SK-N-SH (cell line): ENCODE measurements at regions not wholly inside any gene's neighbourhood (a gene's known extent, or its start where the extent isn't known, plus 50 kb on each side); places are given as distances from the start of the nearest gene placed in this dataset.

Experiments
- CTCF ChIP-seq: fragments of 200-600 bp; sonication (generic); IDR thresholded peaks from 2 replicates; pipeline ENCODE4 v1.6.1; 2017; ENCODE audit warnings: antibody characterized with exemption, mild to moderate bottlenecking, moderate library complexity
- RCOR1 ChIP-seq: fragments of 150-350 bp; IDR thresholded peaks from 2 replicates; pipeline ENCODE4 v1.6.1; 2017; ENCODE audit warnings: antibody characterized with exemption, low read length
- RFX5 ChIP-seq: IDR thresholded peaks from 2 replicates; pipeline ENCODE4 v1.6.1; 2012; ENCODE audit warnings: mild to moderate bottlenecking, improper control_type of control experiment, low read length
- TAF1 ChIP-seq: IDR thresholded peaks from 2 replicates; pipeline ENCODE4 v1.6.1; 2012; ENCODE audit warnings: low read depth, mild to moderate bottlenecking, low read length, moderate library complexity, borderline replicate concordance
- USF2 ChIP-seq: fragments of 150-350 bp; IDR thresholded peaks from 2 replicates; pipeline ENCODE4 v1.6.1; 2017; ENCODE audit warnings: antibody characterized with exemption, low read length, low read depth, borderline replicate concordance

- no peak for TF ChIP-seq CTCF
- TF ChIP-seq RCOR1 = no peak
- no peak for TF ChIP-seq TAF1
- TF ChIP-seq USF2 = no peak
- no peak for TF ChIP-seq RFX5
These were observed 63.8 kb upstream of the WWC2 start for GRCh38 chr4:183035256-183035655.
